ENCODE measurements at regions not wholly inside any gene's neighbourhood (a gene's known extent, or its start where the extent isn't known, plus 50 kb on each side); places are given as distances from the start of the nearest gene placed in this dataset.

GRCh38 chr6:134593887-134594286 lies 276.0 kb upstream of the SGK1 start:
- H3K4me3 ChIP-seq (ENCODE audit: low read depth, low read length) = no peak overlapping the region
- no peak for TF ChIP-seq CTCF (IDR thresholded peaks at IDR 0.05; ENCODE audit: insufficient read depth, low read depth, low read length)
- no peaks in the 10 kb centered on the region for H3K36me3 ChIP-seq (ENCODE audit: control insufficient read depth, insufficient read depth, low read length)
- POLR2A ChIA-PET = no interaction called here
- CTCF ChIA-PET = no interaction called here
- DNase-seq (ENCODE audit: low read depth) = no peak
- H3K27me3 ChIP-seq (ENCODE audit: control insufficient read depth, insufficient read depth, low read length) = no peaks in the 10 kb centered on the region

- H3K4me3 ChIP-seq (ENCODE audit: low read depth, low read length) = no peak overlapping the region
- no peak for DNase-seq (ENCODE audit: low read depth)
- H3K36me3 ChIP-seq (ENCODE audit: control insufficient read depth, insufficient read depth, low read length) = no peaks in the 10 kb centered on the region
- ChIA-PET CTCF (interaction anchor here (1.0 to 1.1 kb wide), 2 partner anchors 10 to 47 kb away, joined by 3 read pairs; no protein-coding TSS in a partner anchor), POLR2A (no interaction called here)
- H3K27me3 ChIP-seq (ENCODE audit: control insufficient read depth, insufficient read depth, low read length) = no peaks in the 10 kb centered on the region
- no peak for TF ChIP-seq CTCF (IDR thresholded peaks at IDR 0.05; ENCODE audit: insufficient read depth, low read depth, low read length)
Observed at GRCh38 chr6:134593442-134593841, 275.5 kb upstream of the SGK1 start.

- H3K4me3 ChIP-seq (ENCODE audit: low read depth, low read length) = no peak overlapping the region
- no peaks in the 10 kb centered on the region for H3K27me3 ChIP-seq (ENCODE audit: control insufficient read depth, insufficient read depth, low read length)
- H3K36me3 ChIP-seq (ENCODE audit: control insufficient read depth, insufficient read depth, low read length) = no peaks in the 10 kb centered on the region
- CTCF ChIA-PET = interaction anchor here (1.0 to 1.1 kb wide), 2 partner anchors 11 to 48 kb away, joined by 3 read pairs; no protein-coding TSS in a partner anchor
- no peak for DNase-seq (ENCODE audit: low read depth)
- TF ChIP-seq CTCF (IDR thresholded peaks at IDR 0.05; ENCODE audit: insufficient read depth, low read depth, low read length) = no peak
- POLR2A ChIA-PET = no interaction called here
Observed at GRCh38 chr6:134593024-134593423, 275.1 kb upstream of the SGK1 start.

GRCh38 chr6:134590449-134590848 lies 272.5 kb upstream of the SGK1 start:
- ChIA-PET CTCF (interaction anchor here (0.8 to 1.3 kb wide), 2 partner anchors 50 to 124 kb away, joined by 4 read pairs; no protein-coding TSS in a partner anchor), POLR2A (interaction anchor here (0.6 kb wide), 1 partner anchor 96 kb away, joined by 4 read pairs; no protein-coding TSS in a partner anchor)
- Histone ChIP-seq H3K36me3 (ENCODE audit: control insufficient read depth, insufficient read depth, low read length) (no peaks in the 10 kb centered on the region), H3K27me3 (ENCODE audit: control insufficient read depth, insufficient read depth, low read length) (no peaks in the 10 kb centered on the region), H3K4me3 (ENCODE audit: low read depth, low read length) (no peak overlapping the region)
- no peak for TF ChIP-seq CTCF (IDR thresholded peaks at IDR 0.05; ENCODE audit: insufficient read depth, low read depth, low read length)
- DNase-seq (ENCODE audit: low read depth) = peak; percentile 63

- Histone ChIP-seq H3K36me3 (ENCODE audit: control insufficient read depth, insufficient read depth, low read length) (no peaks in the 10 kb centered on the region), H3K27me3 (ENCODE audit: control insufficient read depth, insufficient read depth, low read length) (no peaks in the 10 kb centered on the region), H3K4me3 (ENCODE audit: low read depth, low read length) (no peak overlapping the region)
- ChIA-PET POLR2A (no interaction called here), CTCF (interaction anchor here (0.7 to 1.3 kb wide), 4 partner anchors 23 to 233 kb away, joined by 3 to 5 read pairs (median 4); no protein-coding TSS in a partner anchor)
- TF ChIP-seq CTCF (IDR thresholded peaks at IDR 0.05; ENCODE audit: insufficient read depth, low read depth, low read length) = no peak
- no peak for DNase-seq (ENCODE audit: low read depth)
Observed at GRCh38 chr6:134590004-134590403, 272.1 kb upstream of the SGK1 start.

All from BJ (cell line).